NCI-H2196 treated with DMSO at 0.1 percent for 48 hours (cell line): ENCODE measurements at regions not wholly inside any gene's neighbourhood (a gene's known extent, or its start where the extent isn't known, plus 50 kb on each side); places are given as distances from the start of the nearest gene placed in this dataset.
"Not testable (repeated sequence)": the region's sequence is repeated elsewhere in the genome, so short reads cannot be mapped to it uniquely, and the experiment has no call there.

Source experiments
- DNase-seq: peaks from one replicate; lab custom pipeline; 2025; ENCODE audit not compliant: unreplicated experiment; lab: John Stamatoyannopoulos, UW

GRCh38 chr19:34620134-34620533, 56.8 kb downstream of the SCGB2B2 start:
- DNase-seq: not testable (repeated sequence)

- no peak for DNase-seq
Measured at GRCh38 chr19:34618410-34618809, 58.5 kb downstream of the SCGB2B2 start.

- not testable (repeated sequence) for DNase-seq
Measured at GRCh38 chr19:34617996-34618395, 59.0 kb downstream of the SCGB2B2 start.

GRCh38 chr19:34603003-34603402, 74.0 kb downstream of the SCGB2B2 start:
- no peak for DNase-seq

GRCh38 chr19:34601071-34601470, 75.9 kb downstream of the SCGB2B2 start:
- DNase-seq: no peak

GRCh38 chr19:34600366-34600765, 76.6 kb downstream of the SCGB2B2 start:
- no peak for DNase-seq

- no peak for DNase-seq
Measured at GRCh38 chr19:34598217-34599155, 78.5 kb downstream of the SCGB2B2 start.

- no peak for DNase-seq
Measured at GRCh38 chr19:34597596-34597995, 79.4 kb downstream of the SCGB2B2 start.

GRCh38 chr19:34596989-34597388, 80.0 kb downstream of the SCGB2B2 start:
- no peak for DNase-seq

GRCh38 chr19:34596115-34596514, 80.8 kb downstream of the SCGB2B2 start:
- no peak for DNase-seq

- DNase-seq: no peak
Measured at GRCh38 chr19:34595683-34596082, 81.3 kb downstream of the SCGB2B2 start.

- DNase-seq: no peak
Measured at GRCh38 chr19:34590228-34590627, 86.7 kb downstream of the SCGB2B2 start.

- DNase-seq: peak; percentile 43
Measured at GRCh38 chr19:34589730-34590129, 87.2 kb downstream of the SCGB2B2 start.

GRCh38 chr19:34588846-34589245, 88.1 kb downstream of the SCGB2B2 start:
- DNase-seq: no peak

- DNase-seq: no peak
Measured at GRCh38 chr19:34588249-34588648, 88.7 kb downstream of the SCGB2B2 start.

- DNase-seq: no peak
Measured at GRCh38 chr19:34580408-34580807, 96.6 kb downstream of the SCGB2B2 start.

GRCh38 chr19:34580055-34580336, 97.0 kb downstream of the SCGB2B2 start:
- DNase-seq: no peak

GRCh38 chr19:34579281-34580054, 97.5 kb downstream of the SCGB2B2 start:
- no peak for DNase-seq

- DNase-seq: no peak
Measured at GRCh38 chr19:34578751-34579150, 97.2 kb downstream of the WTIP start.

GRCh38 chr19:34578173-34578572, 96.6 kb downstream of the WTIP start:
- no peak for DNase-seq

- DNase-seq: no peak
Measured at GRCh38 chr19:34577531-34578101, 96.1 kb downstream of the WTIP start.

GRCh38 chr19:34577056-34577455, 95.5 kb downstream of the WTIP start:
- no peak for DNase-seq
